SIG-M5 treated with dmso at 0.1 percent for 504 hours (cell line): ENCODE measurements at regions not wholly inside any gene's neighbourhood (a gene's known extent, or its start where the extent isn't known, plus 50 kb on each side); places are given as distances from the start of the nearest gene placed in this dataset.

Source experiments
- DNase-seq: peaks from one replicate; lab custom pipeline; 2025; ENCODE audit not compliant: unreplicated experiment; lab: John Stamatoyannopoulos, UW

DNA sequence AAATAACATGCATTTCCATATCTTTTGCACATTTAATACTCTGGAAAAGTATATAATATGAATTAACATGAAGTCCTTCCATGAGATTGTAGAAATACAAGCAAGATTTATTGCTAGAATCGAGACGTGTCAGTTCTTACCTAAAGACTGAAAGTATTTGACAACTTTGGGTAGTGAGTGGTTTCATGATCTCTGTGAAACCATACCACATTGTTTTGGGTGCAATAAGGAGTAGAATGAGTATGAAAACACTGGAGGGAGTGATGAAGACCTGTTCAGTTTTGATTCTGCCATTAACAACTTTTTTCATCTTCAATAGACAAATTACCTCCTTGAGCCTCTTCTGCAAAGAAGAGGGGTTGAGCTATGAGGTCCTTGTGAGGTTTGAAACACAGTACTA is 133.7 kb downstream of the NUDT12 start:
- no peak for DNase-seq

DNA sequence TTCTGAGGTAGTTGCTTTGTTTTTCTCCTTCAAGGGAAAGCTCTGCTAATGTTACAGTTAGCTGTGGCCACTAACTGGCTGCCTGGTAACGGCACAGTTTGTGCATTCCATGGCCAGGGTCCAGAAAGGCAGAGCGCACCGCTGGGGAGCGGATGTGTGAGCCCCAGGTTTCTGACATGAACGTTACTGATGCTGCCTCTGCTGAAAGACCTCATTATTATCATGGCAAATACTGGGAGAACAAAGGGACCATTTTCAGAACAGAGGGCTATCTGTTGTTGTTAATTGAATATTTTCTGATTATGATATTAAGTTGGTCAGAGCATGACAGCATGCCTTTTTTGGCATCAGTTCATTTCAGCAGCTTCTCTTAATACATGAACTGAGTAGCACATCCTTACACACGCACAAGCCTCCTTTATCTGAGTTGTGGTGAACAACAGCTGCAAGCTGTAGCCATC is 134.1 kb downstream of the NUDT12 start:
- no peak for DNase-seq

DNA sequence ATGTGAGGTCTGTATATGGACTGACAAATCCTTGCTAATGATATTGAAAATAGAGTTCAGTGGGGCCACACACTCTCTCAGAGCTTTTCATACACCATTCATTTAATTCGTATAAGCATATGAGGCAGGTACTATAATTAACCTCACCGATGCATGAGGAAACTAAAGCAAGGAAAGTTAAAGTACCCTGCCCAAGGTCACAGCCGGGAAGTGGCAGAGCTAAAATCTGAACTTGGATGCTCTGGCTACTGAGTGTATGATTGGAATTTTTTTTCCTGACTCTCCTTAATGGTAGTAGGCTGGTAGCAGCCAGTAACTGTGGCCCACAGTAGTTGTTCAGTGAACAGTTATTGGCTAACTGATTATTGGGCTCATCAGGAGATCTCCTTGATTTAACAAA is 135.3 kb downstream of the NUDT12 start:
- DNase-seq: no peak

DNA sequence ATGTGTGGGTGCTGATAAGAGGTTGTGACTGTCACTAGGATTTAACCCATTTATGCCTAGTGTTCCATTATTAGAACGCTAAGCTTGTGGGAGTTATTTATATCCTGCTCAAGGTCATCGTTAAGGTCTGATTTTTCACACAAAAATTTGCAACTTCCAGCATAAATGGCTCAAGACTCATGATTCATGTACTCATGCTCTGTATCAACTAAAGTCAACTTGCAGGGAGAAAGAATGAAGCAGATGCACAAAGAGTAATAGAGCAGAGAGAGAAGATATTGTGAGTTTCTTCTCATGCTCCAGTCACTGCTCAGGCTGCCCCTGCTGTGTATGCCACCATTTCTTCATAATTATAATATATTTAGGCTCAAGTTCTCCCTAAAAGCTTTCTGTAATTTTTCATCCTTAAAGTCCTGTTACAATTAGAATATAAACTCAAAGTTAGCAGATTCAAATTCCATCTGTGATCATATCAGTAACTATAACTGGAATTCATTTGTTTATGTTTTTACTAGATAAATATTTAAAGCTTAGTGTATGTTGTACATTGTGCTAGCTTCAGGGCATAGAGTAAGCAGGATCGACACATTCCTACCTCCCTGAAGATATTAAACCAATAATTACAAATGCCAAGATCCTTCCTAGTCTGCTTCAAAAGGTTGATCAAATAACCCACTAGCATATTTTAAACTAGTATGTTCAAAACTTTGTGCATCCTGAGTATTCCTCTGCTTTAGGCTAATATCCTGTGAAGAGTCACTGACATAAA is 136.7 kb downstream of the NUDT12 start:
- DNase-seq: no peak

DNA sequence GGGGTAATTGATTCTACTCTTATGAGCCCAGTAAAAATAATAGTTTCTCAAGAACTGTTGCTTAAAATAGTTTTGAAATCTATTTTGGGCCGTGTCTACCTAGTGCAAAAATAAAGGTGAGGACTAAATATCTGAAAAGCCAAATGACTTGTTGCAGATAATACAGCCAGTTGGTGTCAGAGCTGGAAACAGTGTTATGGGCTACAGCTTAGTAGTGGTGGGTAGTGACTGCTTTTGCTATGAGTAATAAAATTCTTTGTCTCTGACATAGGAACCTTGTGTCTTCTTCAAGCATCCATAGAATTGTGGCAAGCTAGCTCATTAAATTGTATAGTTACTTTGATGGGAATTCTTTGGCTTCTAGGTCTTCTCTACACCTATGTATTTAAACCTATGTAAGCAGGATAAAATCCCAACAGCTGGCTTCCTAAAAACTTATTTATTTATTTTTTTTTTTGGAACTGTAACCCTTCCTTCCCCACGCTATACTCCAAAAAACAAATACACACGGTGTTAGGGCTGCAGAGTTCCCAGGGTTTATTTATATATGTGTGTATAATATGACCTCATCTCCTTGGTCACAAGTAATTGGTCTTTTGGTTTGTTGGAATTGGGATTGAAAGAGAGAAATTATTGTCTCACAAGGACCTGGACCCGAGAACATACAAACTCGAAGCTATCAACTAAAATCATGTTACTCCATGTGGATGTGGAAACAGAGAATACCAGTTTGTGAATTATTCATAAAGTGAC is 138.0 kb downstream of the NUDT12 start:
- DNase-seq: no peak

DNA sequence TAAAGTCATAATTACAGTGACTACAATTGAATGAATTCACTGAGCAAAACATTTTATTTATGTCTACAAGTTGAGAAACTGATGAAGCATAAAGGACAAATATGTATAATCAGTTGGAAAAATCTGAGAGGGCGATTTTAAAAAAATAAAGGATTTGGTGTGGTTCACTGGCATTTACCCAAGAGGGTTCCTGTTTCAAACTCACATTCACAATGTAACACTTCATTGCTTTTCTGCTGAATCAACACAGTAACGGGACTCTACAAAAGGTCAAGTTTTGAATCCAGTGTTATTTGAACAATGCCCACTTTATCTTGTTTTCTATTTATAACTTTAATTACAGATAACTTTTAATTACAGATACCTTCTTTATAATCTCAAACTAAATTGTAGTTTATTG is 138.6 kb downstream of the NUDT12 start:
- no peak for DNase-seq

DNA sequence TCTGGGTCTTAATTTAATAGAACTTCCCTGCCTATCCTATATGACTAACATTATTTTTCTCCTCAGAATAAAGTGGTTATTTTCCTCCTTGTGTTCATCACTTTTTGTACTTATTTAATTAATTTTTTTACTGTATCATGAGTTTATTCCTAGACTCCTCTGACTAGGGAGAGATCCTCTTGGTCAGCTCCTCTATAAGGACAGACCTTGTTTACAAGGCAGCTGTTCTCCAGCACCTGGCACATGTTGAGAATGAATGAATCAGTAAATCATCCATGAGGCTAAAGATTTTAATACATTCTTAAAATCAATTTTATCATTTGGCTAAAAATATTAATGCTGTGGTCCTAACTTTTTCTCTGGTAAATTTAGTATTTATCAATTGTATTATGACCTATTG is 139.8 kb downstream of the NUDT12 start:
- no peak for DNase-seq

DNA sequence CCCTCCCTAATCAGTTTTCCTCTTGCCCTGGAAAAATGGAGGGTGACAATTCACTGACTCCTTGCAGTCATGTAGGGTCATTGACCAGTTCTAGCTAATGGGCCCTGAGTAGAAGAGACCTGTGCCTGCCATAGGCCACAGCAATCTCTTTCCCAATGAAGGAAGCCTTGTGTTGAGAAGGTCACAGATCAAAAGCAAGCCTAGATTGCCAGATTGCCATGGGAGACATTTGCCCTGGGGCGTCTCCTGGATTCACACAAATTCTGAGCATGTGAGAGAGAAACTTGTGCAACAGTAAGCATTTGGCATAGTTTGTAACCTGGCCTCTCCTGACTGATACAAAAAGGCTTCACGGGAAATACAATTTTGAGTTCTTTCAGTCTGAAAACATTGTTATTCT is 148.0 kb downstream of the NUDT12 start:
- DNase-seq: no peak

DNA sequence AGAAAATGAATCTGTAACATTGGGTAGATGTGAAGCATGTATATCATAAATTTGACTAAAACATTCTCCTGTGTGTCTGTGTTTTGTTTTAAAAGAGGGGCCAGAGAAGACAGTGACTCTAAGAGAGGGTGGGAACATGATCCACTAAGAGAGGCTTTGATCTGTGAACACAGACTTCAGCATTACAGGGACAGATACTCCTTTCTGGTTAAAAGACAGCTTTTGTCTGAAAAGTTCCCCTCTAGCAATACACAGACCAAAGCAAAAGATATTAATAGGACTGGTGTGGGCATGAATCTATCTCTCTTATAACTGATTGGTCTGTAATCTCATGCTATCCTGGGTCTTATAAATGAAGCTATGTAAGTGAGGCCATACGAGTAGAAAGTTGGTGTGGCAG is 150.9 kb downstream of the NUDT12 start:
- no peak for DNase-seq

DNA sequence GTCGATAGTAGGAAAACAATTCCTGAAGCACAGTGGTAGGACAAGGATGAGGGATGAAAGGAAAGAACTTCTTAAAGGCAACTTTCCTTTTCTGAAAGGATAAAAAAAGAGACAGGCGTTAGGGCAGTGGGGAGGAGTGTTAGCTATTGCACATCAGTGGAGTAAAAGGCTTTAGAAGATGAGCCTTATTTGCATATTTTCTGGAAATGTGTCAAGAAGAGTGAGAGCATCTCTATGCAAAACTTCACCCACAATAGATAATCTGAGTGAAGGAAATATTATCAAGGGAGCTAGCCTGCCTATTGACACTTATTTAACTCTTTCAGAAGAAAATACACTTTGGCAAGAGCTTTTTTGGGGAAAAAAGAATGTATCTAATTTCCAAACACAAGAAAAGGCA is 151.6 kb downstream of the MACIR start:
- DNase-seq: no peak

DNA sequence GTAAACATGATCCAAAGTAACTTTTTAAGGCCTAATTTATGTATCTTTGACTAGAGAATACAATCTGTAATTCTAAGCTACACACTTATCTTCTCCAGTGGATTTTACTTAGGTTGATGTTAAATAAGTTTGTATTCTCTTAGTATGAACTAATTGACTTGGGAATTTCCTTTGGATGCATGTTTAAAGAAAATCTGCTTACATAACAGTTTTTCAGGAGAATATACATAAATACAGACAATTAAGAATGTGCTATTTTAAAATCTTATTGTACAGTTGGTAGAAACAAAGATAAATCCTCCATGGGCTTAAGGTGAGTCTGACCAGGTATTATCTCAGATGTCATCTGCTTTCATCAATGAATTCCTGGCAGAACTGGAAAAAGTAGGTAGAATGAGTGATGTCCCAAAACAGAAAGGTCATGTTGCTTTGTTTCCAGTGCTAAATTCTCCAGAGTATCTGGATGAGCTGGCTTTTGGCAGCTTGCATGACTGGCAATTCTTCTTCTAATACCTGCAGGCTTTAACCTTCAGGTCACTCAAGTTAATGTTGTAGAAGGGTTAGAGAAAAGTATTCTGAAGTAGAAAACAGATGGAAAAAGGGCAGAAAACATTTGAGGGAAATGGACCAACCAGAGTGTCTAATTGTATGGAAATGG is 150.6 kb downstream of the MACIR start:
- peak; percentile 4 for DNase-seq

DNA sequence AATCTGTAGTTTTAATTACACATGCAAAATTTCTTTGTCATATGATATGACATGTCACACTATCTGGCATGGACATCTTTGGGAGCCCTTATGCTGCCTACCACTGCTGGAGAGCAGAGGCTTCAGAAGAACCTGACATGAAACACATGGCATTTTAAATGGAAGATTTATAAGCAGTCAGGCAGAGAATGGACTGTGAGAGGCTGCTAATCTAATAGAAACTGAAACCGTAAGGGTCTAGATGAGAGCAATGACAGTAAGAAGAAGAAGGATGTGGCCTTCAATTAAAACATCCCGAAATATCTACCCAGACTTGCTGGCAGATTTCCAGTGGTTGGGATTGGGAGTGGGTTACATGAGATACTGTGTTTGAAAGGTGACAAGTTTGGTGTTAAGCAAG is 149.8 kb downstream of the MACIR start:
- DNase-seq: no peak

DNA sequence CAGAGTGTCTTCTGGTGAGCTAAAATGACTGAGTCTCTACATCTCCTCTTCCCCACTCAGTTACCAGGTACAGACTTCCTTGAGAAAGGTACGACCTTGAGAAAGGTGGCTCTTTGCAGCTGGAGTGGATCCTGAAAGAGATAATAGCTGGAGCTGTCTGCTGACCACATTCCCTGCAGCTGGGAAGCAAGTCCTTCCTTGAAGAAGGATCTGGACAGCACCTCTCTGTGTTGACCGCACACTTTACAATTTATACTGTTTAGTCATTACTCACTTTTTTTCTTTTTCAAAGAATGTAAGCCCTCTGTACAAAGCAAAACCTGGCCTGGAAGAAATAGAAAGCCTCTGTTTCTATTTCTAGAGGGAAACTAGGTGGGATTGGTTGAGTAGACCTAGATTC is 148.8 kb downstream of the MACIR start:
- no peak for DNase-seq

DNA sequence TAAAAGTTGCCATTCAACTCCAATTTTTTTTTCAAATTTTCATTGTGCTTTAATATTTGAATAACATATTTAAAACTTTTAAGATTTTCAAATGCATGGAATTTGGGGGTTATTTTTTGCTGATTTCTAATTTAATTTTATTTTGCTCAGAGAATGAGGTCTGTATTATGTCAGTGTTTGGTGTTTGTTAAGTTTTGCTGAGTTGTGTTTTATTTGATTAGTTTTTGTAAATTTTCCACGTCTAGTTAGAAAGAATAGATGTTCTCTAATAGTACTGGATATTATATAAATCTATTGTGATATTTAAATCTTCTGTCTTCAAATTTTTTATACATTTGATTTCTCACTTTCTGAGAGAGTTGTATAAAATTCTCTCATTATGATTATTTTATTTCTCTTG is 145.9 kb downstream of the MACIR start:
- no peak for DNase-seq

DNA sequence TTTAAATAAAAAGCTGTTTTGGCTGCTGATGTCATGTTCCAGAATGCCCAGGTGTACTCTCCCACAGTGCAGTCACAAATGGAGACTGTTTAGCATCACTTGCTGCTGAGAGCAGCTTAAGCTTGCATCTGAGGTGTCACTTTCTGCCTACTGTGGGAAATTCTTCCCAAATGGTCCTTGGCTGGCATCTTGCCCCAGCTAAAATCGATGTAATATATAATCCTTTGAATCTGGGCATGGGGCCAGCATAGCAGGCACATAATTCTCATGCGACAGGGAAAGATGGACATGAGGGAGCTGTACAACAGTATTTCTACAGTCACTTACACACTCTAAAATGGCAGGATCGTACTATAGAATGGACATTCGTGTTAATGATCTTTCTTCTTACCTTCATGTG is 144.3 kb downstream of the MACIR start:
- no peak for DNase-seq

DNA sequence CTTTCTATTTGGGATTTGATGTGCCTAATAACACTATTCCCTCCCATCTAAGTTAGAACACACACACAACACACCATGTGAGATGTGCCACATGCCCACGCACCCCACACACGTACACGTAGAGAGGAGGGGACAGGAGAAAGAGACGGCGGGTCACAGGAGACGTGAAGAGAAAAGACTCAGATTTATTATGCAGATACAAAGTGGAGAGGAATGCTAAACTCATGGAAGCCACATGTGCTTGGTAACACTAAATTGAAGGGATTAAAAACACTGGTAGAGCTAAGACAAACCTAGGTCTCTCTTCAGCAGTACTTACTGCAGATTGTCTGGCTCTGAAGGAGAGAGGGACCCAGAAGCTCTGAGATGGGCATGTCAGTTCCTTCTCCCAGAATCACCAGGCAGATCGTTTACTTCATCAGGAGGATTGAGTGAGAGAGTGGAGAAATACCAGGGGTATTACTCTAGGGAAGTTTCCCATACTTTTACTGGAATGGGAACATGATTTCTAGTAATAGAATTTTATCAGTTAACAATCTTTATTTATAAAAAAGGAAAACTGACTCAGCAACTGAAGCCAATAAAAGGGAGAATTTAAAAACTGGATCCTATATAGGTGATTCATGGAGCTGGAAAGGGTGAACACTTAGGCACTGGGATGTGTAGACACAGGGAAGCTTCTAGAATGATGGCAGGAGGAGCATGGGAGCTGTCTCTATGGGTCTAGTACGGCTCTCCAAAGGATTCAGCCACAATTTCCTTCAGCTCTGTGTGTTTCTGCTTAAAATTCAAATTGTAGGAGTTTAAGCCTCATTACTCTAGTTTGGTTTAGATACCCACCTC is 139.4 kb downstream of the MACIR start:
- DNase-seq: no peak

DNA sequence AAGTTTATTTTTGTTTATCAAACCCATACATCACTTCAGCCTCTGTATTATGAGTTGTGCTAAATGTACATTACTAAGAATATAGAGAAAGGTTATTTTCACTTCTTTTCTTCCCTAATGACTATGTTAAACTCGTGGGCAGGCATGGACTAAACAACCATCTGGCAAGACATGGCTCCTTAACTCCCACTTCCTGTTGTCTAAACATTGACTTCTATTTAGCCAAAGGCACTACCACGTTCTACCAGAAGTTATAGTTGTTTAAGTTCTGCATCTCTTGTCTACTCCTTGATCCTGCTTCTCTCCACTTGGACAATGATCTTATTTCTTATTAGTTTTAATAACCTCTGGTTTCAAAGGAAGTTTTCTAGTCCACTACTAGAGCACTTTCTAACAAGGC is 136.1 kb downstream of the MACIR start:
- DNase-seq: no peak

DNA sequence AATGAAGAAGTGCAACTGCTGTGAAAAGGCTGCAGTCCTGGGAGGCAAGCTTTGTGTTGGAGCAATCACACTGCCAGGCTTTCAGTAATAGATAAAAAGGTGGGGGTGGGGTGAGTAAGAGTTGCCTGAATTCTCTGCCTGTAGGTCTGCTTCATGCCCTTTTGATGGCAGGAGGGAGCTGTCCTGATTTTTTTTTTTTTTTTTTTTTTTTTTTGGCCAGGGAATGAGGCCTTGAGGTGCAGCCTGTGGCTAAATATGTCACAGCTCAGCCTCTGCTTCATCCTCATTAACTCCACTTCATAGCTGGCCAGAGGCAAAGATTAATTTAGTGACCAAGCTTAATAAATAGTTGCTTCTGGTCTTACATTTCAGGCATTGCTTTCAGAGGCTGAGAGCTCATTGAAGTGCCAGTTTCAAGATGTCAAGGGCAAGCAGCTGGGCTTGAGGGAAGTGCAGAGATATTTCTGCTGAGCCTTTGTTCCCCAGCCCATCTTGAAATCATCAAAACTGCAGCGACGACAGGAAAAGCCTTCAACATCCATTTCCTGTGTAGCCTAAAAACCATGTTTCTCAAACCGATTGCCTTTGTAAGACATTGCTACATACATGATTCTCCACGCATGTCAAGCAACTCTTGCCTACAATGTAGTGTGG is 134.7 kb downstream of the MACIR start:
- DNase-seq: peak; percentile 19

DNA sequence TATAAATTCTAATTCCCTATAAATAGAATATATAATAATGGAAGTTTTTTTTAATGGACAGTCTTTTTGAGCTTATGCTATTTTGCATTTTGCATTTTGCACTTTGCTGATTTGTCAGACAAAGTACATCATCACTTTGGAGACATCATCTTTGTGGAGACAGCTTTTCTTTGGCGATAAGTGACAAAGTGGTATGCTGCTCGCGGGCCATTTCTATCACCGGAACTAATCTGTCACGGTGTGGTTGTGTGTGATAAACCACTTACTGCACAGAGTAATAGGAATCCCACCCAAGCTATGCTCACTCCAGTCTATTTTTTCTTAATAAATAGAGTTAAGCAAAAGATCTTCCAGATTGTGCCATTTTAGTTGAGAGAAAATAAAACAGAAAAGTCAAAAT is 133.1 kb downstream of the MACIR start:
- no peak for DNase-seq

DNA sequence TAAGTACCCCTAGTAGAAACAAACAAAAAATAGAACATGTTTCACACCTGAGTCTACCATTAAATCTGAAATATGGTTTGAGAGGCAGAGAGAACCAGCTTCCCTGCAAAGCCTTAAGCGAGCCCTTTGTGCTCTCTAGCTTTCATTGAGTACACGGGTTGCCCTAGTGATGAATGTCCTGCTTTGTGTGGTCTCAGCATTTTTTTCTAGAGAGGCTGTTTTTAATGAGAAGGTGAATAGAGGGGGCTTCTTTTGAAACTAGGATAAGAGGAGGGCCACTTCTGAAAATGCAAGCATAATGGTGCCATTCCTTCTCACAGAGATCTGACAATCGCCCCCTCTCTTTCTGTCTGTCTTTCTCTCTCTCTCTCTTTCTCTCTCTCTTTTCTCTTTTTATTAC is 131.3 kb downstream of the MACIR start:
- DNase-seq: no peak

DNA sequence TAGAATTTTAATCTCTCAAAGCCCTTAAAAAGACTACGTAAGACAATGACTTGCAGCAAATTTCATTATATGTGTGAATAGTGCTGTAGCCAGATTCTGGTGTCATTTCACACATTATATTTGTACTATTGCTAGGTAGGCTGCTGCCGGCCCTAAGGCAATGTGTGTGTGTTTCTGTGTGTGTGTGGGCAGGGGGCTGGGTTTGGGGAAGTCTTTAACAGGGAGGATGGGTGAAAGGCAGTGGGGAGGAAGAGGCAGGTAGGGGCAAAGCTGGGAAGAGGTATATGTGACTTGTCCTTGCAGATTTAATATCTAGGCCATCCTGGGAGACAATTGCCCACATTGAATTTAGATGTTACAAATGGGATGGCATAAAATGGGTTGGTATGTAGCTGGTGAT is 130.8 kb downstream of the MACIR start:
- no peak for DNase-seq
